Fibroblast of lung (primary cell): ENCODE measurements at regions not wholly inside any gene's neighbourhood (a gene's known extent, or its start where the extent isn't known, plus 50 kb on each side); places are given as distances from the start of the nearest gene placed in this dataset.

Experiments
- CTCF ChIP-seq, 2 donors: IDR thresholded peaks in 1 of 2; conservative IDR thresholded peaks in 1 of 2; 1 replicate in 1 of 2; 2 replicates in 1 of 2; pipeline ENCODE4 v1.5.1; 2011 to 2012; ENCODE audit warnings: low read length in 2 of 2, control low read depth in 1 of 2, inconsistent platforms in 1 of 2, low read depth in 1 of 2, mild to moderate bottlenecking in 1 of 2
- EZH2 ChIP-seq: IDR thresholded peaks from 2 replicates; pipeline ENCODE4 v1.5.1; 2012; ENCODE audit warnings: low read length, control low read depth, mild to moderate bottlenecking; ENCODE audit errors: missing control alignments

GRCh38 chr20:48342822-48343513 lies 484.8 kb downstream of the PREX1 start:
- TF ChIP-seq CTCF (conservative IDR thresholded peaks at IDR 0.05 in 1 of 2, IDR thresholded peaks at IDR 0.05 in 1 of 2; ENCODE audit: low read depth in 1 of 2, low read length in 2 of 2): no peak
- no peak for TF ChIP-seq EZH2
